DND-41 (cell line): ENCODE measurements at regions not wholly inside any gene's neighbourhood (a gene's known extent, or its start where the extent isn't known, plus 50 kb on each side); places are given as distances from the start of the nearest gene placed in this dataset.

Experiments
- EZH2 ChIP-seq: IDR thresholded peaks from 3 replicates; pipeline ENCODE4 v1.6.1; 2012; ENCODE audit warnings: borderline replicate concordance, low read depth, mild to moderate bottlenecking, moderate library complexity, low read length, inconsistent platforms; ENCODE audit not compliant: severe bottlenecking
- TF ChIP-seq, protein P1 (sequence below): IDR thresholded peaks from 2 replicates; pipeline ENCODE4 v1.5.1; 2012; ENCODE audit warnings: borderline replicate concordance, low read length, moderate library complexity, mild to moderate bottlenecking; ENCODE audit not compliant: poor library complexity, severe bottlenecking; ENCODE audit errors: extremely low read depth

DNA sequence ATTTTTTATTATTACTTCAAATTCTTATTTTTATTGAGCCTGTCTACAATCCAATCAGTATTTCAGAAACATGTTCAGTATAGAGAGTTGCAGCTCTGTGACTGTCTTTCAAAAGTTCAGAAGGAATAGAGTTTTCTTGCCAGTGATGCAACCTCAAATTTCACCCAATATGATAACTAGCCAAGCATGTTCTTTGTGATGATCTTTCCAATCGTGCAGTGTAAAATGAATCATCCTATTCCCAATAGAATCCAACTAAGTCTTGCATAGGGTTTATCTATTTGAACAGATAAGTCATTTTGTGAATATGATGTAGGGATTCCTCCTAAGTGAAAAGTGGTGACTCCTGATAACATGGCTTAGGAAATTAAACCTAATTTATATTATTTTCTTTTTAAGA lies 937.8 kb downstream of the KCNJ2 start:
- TF ChIP-seq EZH2 = no peak
- TF ChIP-seq, protein P1, sequence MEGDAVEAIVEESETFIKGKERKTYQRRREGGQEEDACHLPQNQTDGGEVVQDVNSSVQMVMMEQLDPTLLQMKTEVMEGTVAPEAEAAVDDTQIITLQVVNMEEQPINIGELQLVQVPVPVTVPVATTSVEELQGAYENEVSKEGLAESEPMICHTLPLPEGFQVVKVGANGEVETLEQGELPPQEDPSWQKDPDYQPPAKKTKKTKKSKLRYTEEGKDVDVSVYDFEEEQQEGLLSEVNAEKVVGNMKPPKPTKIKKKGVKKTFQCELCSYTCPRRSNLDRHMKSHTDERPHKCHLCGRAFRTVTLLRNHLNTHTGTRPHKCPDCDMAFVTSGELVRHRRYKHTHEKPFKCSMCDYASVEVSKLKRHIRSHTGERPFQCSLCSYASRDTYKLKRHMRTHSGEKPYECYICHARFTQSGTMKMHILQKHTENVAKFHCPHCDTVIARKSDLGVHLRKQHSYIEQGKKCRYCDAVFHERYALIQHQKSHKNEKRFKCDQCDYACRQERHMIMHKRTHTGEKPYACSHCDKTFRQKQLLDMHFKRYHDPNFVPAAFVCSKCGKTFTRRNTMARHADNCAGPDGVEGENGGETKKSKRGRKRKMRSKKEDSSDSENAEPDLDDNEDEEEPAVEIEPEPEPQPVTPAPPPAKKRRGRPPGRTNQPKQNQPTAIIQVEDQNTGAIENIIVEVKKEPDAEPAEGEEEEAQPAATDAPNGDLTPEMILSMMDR = no peak
